GM21367 (cell line): ENCODE measurements at regions not wholly inside any gene's neighbourhood (a gene's known extent, or its start where the extent isn't known, plus 50 kb on each side); places are given as distances from the start of the nearest gene placed in this dataset.

Experiments used
- ATAC-seq: cut with Tn5 transposase; IDR thresholded peaks from one replicate; pipeline ENCODE4 v1.9.1; 2021; ENCODE audit not compliant: unreplicated experiment

DNA sequence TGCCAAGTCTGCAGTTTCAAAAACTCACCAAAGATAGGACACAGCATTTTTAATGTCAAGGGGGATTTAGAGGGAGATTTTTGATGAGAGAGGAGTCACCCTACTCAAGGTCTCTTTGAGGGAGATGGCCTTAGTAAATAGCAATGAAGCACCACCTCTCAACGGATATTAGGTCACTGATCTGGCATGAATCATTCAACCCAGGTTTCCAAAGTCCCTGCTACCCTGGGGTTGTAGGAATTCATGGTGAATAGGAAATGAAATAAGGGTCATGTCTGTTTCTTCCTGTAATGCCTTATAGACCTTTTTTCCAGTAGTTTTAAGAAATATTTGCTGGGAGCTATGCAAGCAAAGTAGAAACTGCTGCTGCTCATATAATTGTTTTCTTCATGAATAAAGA lies 2154.9 kb downstream of the LRRC4C start:
- ATAC-seq: no peak

DNA sequence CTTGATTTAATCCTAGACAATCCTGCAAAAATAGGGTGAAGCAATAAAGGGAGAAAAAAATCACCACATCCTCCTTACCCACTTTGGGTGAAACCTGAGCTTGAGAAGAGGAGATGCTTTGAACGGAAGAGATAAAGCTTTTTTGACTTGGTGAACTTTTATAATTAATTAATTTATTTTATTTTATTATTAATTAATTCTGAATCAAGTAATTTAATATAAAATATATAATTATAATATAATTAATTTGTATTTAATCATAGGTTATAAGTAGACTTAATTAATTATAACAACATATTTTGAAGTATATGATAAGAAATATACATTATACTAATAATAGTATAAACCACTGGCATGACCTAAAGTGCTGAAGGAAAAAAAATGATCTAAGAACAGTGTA lies 2164.8 kb downstream of the LRRC4C start:
- ATAC-seq: no peak

DNA sequence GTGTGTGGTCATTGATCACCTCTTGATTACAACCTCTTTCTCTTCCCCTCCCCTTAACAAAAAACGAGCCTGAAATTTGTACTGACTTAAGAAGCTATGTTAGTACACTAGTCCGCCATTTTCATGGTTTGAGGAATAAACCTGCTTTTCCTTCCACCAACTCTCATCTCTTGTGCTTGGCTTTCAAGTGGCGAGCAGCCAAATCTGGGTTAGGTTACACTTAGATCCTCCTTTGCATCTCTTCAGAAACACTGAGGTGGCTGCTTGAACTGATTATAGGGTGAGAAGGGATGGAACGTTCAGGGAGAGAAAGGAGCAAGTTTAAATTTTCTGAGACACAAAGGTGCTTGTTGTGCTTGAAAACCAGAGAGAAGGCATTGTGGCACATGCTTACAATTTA lies 2171.4 kb downstream of the LRRC4C start:
- ATAC-seq: no peak

DNA sequence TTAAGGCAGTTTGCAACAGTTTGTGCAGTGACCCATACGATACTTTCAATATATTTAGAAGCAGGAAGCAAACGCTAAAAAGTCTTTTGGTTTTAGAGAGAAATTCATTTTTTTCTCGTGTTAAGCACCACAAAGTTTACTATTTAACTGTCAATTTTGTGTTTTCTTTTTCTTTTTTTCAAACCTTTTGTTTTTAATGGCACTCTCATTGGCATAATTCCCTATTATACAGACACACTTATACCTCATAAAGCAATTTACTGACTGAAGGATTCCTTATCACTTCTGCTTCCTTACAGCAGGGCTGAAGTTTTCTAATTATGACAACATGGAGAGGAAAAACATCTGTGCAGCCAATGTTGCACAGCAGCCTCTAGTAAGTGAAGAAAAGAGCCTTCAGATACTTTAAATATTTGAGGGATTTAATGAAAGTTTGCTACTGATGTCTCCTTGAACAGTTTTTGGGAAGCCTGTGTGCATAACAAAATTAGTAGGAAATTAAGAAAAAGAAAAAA lies 2191.2 kb downstream of the LRRC4C start:
- ATAC-seq: no peak

DNA sequence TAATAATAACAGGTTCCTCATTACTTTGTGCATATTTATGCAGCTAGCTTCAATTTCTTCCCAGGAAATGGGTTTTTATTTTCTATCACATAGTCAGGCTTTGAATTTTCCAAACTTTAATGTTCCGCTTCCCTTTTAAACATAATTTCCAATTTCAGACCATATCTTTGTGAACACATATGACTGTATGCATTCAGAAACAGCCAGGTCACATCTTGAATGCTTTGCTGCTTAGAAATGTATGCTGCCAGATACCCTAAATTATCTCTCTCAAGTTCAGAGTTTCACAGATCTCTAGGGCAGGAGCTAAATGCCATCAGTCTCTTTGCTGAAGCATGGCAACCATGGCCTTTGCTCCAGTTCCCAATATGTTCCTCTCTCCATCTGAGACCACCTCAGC lies 2203.8 kb downstream of the LRRC4C start:
- no peak for ATAC-seq

DNA sequence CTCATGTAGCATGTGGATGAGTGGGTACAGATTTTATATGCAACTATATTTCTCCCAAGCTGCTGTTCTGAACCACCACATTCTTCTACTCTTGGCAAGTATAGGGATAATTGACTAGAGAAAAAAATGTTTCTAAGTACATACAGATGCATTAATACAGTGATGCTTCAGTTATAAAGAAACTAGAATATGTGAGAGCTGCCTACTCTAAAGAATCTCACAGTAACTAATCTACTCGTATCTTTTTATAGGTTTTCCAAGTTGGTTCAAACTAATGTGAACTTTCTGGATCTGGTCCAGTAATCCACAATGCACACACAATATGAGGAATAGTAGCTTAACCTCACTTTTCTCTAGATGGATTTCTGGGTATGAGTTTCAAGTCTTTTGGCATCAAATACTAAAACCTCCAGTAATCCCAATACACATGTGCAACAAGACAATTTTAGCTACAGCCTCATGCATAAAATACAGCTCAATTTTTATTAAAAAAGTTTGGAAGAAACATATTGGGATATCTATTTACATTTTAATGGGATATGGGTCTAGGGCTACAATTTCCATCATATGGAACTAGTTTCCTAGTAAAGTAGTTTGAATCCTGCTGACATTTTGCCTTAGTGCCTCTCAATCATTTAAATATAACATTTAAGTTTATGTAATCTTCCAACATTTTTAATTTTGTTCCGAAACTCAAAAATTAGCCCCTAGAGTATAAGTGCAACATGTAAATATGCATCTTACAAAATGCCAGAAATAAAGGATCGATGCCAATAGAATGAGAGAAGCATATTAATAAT lies 2209.7 kb downstream of the LRRC4C start:
- no peak for ATAC-seq

DNA sequence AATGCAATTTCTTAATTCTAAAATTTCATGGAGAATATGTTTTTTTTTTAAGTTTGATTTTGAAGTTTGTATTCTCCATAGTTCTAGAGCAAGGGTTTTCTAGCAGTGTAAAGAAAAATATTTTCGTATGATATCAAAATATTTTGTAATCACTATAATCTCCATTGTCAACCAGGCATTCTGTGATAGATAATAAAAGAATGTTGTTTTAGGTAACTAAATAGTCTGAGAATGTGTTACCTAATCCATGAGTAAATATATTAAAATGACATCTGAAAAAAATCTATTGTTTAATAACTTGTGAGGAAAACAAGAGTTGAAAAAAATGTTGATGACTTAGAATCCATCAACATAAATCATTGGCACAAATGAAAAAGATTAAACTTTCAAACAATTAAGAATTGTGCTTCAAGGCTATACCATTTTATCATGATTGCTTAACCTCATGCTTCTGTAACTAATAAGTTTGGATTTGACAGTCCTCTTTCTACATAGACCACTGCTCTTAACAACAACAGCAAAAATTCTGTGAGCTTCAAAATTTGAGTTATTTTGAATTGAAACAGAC lies 2211.8 kb downstream of the LRRC4C start:
- ATAC-seq: no peak

DNA sequence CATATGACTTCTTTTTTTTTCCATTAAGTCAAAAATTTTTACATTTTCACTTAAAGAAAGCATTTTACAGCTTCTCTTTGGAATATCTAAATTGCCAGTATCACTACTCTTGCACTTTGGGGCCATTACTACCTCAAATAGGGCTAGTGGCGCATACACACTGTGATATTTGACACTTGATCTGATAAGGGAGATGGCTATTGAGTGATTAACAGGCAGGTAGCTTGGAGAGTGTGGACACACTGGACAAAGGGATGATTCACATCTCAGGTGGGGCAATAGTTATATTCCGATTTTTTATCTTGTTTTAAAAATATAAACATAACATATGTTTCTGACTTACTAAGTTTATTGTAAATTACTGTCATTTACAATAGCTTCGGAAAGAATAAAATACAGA lies 2219.9 kb downstream of the LRRC4C start:
- no peak for ATAC-seq

DNA sequence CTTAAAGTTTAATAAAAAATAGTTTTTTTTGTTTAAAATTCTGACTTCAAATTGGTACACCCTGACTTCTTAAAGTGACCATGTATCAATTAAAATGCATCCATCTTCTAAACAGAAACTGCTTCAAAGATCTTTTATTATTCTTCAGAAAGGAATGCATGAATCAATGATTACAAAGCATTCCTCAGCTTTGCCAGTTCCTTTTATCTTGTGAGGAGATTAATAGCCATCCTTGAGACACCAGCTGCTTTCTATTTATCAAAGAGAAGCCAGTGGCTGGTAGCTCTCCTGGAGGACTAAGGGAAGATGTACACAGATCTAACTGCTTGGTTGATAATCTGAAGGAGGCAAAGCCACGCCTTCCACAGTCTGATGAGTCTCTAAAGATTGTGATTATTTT lies 2222.5 kb downstream of the LRRC4C start:
- ATAC-seq: no peak

DNA sequence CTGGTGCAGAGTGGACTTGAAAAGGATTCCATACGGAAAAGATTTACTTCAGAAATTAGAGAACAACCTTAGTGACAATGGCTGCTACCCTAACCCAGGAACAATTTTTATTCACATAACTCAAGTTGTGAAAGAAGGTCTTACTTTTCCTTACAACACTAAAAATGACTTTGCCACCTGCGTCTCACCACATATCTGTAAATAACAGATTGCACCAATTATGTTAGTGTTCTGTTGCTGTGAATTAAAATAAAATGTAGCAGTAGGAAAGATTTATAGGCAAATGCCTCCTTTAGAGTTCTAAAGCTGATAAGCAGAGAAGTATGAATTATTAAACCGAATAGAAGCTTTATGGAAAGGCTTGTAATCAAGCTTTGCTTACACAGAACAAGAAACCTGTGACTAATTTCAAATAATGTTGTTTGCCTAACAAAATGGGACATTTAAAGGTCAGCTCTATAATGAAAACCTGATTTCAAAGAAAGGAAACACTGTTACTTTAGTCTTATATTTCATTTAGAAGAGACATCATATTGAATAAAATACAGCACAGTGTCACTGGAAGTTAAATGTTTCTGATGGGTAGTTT lies 2237.8 kb downstream of the LRRC4C start:
- ATAC-seq: no peak

DNA sequence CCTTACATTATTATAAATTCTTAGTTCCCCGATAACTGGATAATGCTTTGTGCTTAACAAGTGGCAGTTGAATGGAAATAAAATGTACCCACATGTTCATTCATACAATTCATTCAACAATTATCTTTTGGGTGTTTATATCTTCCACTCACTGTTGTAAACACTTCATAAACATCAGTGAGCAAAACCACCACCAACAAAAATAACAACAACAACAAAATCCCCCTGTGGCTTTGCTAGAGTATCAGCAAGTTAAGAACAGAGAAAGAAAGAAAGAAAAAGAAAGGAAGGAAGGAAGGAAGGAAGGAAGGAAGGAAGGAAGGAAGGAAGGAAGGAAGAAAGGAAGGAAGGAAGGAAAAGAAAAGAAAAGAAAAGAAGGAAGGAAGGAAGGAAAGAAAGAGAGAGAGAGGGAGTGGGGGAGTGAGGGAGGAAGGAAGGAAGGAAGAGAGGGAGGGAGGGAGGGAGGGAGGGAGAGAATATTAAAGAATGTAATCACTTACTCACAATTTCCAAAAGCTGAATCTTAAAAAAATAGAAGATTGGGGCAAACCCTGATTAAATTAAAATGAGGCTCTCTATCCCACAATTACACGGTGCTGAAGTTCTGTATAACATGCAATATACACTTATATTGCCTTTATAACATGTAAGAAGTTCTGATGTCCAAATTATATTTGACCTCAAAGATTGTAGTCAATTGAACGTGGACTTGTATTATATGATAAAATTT lies 2238.8 kb downstream of the LRRC4C start:
- ATAC-seq: no peak

DNA sequence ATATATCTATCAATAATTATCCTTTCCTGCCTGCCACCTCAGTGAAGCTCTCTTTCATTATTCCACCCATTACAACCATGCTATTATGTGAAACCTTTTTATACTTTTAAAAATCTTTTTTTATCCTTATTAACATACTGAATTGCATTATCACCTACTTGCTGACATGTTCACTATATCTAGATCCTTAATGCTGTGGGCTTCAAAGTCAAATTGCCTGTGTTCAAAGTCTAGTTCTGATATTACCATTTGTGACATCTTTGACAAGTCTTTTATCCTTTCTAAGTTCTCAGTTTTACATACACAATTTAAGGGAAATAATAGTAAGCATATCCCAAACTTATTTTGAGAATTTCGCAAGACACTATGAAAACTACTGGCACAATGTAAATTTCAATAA lies 2239.4 kb downstream of the LRRC4C start:
- ATAC-seq: no peak

DNA sequence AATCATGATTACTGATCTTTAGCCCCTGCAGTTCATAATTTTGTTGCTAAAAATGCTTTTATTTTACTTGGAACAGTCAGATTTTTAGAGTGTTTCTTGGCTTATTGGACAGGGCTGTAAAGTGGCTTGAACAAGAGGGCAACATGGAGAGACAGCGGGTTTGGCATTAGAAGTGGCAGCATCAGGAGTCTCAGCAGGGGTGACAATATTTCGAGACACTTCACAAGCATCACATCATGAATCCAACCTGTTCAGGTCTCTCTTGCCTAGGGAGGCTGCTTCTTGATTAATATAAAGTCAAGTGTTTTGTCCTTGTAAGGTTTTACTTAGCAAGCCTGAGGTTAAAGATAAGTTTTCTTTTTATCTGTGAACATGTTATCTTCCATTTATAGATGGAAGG lies 2249.5 kb downstream of the LRRC4C start:
- ATAC-seq: no peak

DNA sequence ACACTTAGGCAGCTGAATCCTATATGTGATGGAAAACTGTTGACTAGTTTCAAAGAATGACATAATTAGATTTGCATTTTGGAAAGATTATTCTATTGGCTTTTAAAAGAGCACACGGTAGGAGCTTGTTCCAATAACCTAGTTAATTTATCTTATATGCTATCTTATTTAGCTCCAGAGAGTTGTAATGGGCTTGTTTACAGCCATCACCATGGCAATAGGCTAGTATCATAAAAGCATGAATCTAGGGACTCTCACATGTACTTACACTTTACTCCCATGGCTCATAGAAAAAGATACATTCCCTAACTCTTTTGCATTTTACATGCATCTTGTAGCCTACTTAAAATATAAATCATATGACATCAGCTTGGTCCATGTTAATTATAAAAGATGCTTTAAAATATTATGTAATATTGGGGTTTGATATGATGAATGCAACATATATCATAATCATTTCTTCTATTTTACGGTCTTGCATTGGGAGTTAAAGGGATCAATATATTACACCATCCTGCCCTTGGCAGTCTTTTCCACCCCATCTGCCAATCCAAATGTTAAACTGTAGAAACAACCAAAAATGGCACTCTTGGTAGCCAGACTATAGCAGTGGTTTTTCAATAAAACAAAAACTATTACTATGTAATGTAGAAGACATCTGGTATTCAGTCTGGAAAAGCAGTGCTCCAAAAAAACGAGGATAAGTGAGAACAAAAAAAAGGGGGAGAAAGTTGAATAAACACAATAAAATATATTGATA lies 2254.0 kb downstream of the LRRC4C start:
- no peak for ATAC-seq

DNA sequence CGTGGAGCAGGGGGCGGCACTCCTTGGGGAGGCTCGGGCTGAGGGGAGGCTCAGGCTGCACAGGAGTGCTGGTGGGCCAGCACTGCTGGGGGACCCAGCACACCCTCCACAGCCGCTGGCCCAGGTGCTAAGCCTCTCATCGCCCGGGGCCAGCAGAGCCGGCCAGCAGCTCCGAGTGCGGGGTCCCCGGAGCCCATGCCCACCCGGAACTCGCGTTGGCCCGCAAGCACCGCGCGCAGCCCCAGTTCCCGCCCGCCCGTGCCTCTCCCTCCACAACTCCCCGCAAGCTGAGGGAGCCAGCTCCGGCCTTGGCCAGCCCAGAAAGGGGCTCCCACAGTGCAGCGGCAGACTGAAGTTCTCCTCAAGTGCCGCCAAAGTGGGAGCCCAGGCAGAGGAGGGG lies 2266.8 kb downstream of the LRRC4C start:
- no peak for ATAC-seq

DNA sequence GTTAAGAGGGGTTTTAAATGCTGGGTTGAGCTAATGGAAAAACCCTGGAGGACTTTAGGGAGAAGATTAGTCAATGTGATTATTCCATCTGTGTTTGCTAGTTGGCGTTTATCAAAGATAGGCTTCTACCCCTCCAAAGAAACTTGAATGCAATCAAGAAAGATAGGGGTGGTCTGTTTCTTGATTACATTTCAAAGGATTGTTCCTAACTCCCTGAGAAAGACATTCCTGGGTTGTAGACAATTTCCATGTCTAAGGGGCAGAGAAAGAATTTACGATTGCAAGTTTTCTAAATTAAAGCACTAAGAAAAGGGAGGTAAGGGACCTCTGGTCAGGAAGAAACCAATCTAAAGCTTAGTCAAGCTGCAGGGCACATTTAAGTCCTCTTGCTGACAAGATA lies 2268.7 kb downstream of the LRRC4C start:
- no peak for ATAC-seq

DNA sequence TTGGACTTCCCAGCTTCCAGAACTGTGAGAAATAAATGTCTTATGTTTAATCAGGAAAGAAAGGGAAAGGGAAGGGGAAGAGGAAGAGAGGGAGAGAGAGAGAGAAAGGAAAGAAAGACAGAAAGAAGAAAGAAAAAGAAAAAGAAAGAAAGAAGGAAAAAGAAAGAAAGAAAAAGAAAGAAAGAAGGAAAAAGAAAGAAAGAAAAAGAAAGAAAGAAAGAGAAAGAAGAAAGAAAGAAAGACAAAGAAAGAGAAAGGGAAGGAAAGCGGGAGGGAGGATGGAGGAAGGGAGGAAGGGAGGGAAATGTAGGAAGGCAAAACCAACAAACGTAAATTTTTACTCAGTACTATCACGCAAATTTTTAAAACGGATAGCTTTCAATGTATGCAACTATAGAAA lies 2281.8 kb downstream of the LRRC4C start:
- no peak for ATAC-seq

DNA sequence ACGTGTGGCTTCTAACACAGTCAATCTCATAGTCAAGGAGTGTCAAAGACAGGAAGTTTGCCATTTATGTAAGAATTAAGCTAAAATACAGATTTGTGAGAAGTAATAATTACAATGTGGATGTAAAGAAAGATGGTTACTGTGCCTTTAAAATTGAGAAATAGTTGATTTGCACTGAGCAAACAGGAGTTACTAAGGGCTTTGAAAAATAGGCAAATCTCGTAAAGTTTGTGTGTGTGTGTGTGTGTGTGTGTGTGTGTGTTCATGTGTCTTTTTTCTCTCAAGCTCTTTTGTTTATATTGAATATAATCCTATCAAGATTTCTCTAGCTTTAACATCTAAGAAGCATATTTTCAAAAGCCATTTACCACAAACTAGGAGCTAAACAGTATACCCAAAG lies 2284.5 kb downstream of the LRRC4C start:
- ATAC-seq: no peak

DNA sequence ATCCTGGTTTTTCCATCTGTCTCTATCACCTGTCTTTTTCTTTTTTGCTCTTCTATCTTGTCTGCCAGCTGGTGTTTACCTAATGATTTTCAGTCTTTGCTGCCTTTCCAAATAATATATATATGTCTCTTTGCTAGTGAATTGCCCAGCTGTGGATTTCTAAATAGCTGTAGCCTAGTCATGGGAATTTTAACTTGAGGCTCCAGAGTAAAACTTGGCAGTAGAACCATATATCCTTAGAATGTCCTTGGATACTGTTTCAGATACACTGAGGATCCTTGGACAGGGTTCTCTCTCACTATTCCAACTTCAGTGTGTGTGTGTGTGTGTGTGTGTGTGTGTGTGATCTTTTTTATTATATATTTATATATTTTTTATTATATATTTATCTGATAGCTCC lies 2285.3 kb downstream of the LRRC4C start:
- no peak for ATAC-seq

DNA sequence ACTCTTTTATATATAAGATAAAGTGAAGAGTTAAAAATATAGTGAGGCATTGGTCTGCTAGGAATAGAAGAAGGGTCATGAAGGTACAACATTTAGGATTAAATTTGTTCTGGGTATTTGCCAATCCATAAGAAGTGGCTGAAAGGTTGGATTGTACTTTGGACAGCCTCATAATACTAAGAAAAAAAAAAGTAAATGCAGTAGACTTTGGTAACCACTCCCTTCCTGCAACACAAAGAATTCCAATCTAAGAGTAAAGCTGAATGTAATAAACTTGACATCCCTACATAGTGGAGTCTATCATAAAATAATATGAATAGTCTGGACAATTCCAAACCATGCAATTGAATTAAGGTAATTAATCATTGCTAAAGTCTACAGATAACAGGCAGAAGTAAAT lies 2294.4 kb downstream of the LRRC4C start:
- no peak for ATAC-seq

DNA sequence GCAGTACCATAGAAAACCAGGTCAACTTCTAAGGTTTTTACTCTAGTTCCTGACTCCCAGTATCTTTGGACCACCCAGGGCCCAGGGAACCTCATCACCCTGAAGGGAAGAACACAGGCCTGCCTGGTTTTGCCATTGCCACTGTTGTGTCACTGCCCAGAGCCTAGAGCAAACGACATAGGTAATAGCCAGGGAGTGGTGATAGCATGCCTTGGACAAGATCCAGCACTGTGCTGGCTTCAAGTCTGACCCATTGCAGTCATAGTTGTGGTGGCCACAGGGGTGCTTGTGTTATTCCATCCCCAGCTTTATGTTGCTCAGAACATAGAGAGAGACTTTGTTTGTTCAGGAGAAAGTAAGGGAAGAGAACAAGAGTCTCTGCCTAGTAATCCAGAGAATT lies 2310.2 kb downstream of the LRRC4C start:
- no peak for ATAC-seq
